ENCODE measurements at regions not wholly inside any gene's neighbourhood (a gene's known extent, or its start where the extent isn't known, plus 50 kb on each side); places are given as distances from the start of the nearest gene placed in this dataset.
A peak's percentile ranks its signal among the peaks of the same experiment; 100 is the strongest.

DNA sequence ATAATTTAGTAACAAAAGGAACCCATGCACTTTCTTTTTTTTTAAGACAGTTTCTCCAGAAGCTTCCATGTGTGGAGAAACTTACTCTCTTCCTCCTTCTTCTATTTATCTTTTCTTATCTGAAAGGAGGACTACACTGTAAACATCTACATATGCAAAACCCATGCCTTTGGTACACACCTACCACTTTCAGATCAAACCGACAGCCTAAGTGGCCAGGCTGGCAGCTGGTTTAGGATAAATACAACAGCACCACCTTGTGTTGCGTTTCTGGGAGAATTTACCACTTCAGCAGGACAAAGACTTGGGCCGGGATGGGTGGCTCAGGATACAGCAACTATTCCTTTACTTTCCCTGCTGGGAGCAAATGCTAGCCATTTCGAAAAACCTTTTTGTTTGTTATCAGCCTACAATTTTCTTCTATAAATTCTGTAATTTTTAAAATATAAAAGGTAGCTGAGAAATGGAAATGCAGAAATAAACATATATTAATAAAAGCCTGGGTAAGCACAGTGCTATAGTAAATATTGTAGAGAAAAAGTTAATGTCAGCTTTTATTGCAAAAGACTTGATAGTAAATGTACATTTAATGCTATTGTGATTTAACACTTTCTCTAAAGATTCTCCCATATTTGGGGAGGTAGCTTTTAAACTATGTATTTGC lies 94.0 kb upstream of the RFC3 start:
- H3K27ac ChIP-seq: no peak overlapping the region
- TF ChIP-seq ZFX (IDR thresholded peaks at IDR 0.05): no peak
- TF ChIP-seq, protein P1, sequence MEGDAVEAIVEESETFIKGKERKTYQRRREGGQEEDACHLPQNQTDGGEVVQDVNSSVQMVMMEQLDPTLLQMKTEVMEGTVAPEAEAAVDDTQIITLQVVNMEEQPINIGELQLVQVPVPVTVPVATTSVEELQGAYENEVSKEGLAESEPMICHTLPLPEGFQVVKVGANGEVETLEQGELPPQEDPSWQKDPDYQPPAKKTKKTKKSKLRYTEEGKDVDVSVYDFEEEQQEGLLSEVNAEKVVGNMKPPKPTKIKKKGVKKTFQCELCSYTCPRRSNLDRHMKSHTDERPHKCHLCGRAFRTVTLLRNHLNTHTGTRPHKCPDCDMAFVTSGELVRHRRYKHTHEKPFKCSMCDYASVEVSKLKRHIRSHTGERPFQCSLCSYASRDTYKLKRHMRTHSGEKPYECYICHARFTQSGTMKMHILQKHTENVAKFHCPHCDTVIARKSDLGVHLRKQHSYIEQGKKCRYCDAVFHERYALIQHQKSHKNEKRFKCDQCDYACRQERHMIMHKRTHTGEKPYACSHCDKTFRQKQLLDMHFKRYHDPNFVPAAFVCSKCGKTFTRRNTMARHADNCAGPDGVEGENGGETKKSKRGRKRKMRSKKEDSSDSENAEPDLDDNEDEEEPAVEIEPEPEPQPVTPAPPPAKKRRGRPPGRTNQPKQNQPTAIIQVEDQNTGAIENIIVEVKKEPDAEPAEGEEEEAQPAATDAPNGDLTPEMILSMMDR (conservative IDR thresholded peaks at IDR 0.05): peak; percentile 99

DNA sequence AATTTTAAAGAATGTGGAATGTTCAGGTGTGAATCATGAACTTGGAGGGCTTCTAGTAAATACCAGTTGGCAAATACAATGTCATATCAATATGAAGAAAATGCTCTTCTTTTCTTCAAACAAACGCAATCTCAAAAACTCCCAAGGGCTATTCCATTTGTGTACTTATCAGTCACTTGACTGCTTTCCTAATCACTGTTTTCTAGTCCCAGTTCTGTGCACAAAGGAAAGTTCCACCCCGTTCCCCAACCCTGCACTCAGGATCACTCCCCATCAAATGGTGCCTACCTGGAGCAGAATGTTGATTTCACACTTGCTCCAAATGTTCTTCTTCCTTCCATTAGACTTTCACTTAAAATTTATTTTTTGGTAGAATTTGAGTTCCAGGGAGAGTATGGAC lies 92.6 kb upstream of the RFC3 start:
- TF ChIP-seq ZFX (IDR thresholded peaks at IDR 0.05): no peak
- TF ChIP-seq, protein P1 (conservative IDR thresholded peaks at IDR 0.05): no peak
- no peak overlapping the region for H3K27ac ChIP-seq

DNA sequence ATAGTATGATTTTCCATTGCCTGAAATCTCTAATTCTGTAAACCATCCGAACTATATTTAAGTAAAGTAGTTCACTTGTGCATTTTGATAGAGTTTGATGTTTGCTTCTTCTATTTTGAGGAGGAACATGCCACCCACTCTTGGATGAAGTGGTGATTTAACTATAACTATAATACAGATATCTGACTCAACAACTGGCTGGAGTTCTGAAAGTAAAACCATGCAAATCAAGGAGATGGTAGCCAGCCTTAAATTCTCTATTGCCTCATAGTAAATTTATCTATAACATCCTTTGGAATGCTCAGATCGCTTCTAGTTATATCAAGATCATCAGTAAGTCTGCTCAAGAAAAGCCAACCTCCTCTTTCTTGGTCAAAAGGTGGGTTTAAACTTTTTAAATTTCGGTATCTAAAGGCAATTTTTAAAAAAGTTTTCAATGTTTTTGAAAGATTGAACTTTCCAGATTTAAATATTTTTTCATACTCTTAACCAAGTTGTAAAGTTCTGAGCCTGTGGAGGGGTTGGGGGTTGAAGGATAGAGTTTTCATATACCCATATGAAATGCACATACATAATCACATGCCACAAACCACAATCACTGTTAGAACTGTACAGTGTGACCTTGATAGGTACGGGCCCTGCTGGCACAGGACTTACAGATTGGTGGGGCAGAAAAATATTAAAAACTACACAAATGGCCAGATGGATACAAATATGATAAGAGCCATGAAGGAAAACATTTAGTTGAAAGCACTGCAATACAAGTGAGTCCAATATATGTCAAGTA lies 90.5 kb upstream of the RFC3 start:
- no peak overlapping the region for H3K27ac ChIP-seq
- TF ChIP-seq ZFX (IDR thresholded peaks at IDR 0.05): no peak
- TF ChIP-seq, protein P1 (conservative IDR thresholded peaks at IDR 0.05): no peak

DNA sequence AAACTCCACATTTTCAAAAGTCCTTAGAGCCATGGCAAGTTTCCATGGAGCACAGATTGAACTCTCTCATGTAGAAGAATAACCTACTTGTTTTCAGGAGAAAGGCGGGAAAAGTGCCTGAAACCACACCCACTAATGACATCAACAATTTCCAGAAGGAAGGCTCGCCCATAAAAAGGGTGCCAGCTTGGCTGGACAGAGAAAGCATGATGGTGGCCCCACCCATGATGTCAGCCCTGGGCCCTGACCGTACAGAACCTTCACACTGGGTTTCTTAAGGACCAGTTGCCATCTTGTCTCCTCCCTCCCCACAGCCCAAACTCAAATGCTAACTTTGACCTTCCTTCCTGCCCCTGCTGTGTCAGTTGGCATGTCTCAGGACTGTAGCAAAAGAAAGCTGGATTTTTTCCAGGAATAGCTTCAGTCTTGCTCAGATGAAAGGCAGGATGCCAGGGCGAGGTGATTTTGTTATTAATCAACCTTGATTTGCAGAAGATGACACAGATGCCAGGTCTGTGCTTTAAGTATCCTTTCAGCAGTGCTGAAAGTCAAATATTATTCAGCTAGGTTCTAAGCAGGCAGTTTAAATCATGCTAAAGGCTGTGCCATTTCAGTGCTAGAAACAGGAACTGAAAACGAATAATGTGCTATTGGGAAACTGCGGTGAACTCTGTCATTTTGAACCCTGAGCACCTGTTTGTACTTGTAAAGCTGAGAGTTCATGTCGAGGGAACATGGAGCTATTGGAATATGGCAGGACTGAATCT lies 89.5 kb upstream of the RFC3 start:
- no peak overlapping the region; the same call in 1 of the 2 replicates for H3K27ac ChIP-seq
- TF ChIP-seq ZFX (IDR thresholded peaks at IDR 0.05): no peak; the same call in 1 of the 2 replicates

DNA sequence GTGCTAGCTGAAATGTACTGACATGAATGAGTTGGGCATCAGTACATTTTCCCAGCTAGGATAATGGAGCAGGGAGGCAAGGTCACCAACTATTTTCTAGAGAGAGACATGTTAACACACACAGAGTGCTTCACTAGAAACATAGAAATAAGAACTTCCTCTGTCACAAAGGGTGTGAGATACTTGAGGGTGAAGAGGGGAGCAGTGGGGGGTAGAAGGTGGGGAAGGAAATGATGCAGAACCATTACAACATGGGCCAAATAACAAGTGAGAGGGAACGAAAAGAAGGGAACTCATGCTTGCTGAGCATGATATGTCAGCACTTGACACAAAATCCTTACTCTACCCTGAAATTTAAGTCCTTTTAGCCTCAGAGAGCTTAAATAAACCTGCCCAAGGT lies 87.8 kb upstream of the RFC3 start:
- TF ChIP-seq, protein P1 (conservative IDR thresholded peaks at IDR 0.05): no peak
- TF ChIP-seq ZFX (IDR thresholded peaks at IDR 0.05): no peak
- H3K27ac ChIP-seq: no peak overlapping the region

DNA sequence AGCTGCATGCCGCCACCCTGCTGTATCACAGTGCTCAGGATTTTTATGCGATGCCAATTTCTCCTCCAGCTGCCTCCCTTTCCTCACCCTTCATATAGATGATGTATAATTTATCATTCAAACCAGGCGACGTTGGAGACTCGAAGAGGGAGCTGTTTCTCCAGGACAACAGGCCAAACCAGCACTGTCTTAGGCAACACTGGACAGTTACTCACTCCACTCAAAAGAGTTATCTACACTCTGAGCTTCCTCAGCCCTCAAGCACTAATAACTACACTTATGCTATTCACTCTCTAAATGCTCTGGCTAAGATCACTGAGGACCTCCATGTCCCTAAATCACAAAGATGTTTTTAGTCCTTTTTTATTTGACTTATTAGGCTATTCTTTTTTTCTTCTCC lies 87.3 kb upstream of the RFC3 start:
- TF ChIP-seq, protein P1 (conservative IDR thresholded peaks at IDR 0.05): no peak
- no peak for TF ChIP-seq ZFX (IDR thresholded peaks at IDR 0.05)
- H3K27ac ChIP-seq: no peak overlapping the region

DNA sequence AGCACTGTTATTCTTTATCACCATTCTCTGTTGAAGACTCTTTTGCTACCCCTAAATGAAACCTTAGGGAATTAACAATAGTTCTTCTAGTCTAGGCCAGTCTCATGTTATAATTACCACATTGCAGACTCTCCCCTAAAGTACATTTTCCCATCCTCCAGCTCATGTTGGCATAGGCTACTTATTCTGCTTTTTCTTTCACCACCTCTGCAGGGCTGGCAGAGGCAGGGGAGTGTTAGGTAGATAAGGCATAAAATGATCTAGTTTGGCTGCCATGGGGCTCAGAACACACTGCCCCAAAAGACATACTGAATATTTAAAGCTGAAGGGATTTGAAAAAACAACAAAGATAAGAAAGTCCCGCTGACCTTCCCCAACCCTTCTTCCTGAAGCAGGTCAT lies 82.7 kb upstream of the RFC3 start:
- TF ChIP-seq, protein P1 (conservative IDR thresholded peaks at IDR 0.05): no peak
- no peak for TF ChIP-seq ZFX (IDR thresholded peaks at IDR 0.05)
- no peak overlapping the region for H3K27ac ChIP-seq

Measured in C4-2B (cell line).